HepG2 (cell line): ENCODE measurements at regions not wholly inside any gene's neighbourhood (a gene's known extent, or its start where the extent isn't known, plus 50 kb on each side); places are given as distances from the start of the nearest gene placed in this dataset.

Source experiments
- CTCF ChIP-seq: sonication (generic); formaldehyde crosslinking; IDR thresholded peaks from 2 replicates; pipeline ENCODE4 v1.5.0; 2020; ENCODE audit warnings: mild to moderate bottlenecking, missing genetic modification reagents, moderate library complexity
- ISL2 ChIP-seq: sonication (generic); formaldehyde crosslinking; IDR thresholded peaks from 2 replicates; pipeline ENCODE4 v1.5.0; 2020; ENCODE audit warnings: missing genetic modification reagents
- MXD4 ChIP-seq: IDR thresholded peaks from 2 replicates; pipeline ENCODE4 v1.6.1; 2016; ENCODE audit warnings: mild to moderate bottlenecking, missing biosample characterization, missing genetic modification reagents
- NFIC ChIP-seq: IDR thresholded peaks from 2 replicates; pipeline ENCODE4 v1.6.1; 2012; ENCODE audit warnings: mild to moderate bottlenecking, low read length, inconsistent platforms
- RXRA ChIP-seq: sonication (generic); formaldehyde crosslinking; IDR thresholded peaks from 2 replicates; pipeline ENCODE4 v1.5.1; 2020; ENCODE audit warnings: missing genetic modification reagents
- ZNF274 ChIP-seq: sonication (generic); formaldehyde crosslinking; IDR thresholded peaks from 2 replicates; pipeline ENCODE4 v1.5.1; 2020; ENCODE audit warnings: mild to moderate bottlenecking, missing genetic modification reagents
- ZNF570 ChIP-seq: sonication (generic); formaldehyde crosslinking; IDR thresholded peaks from 2 replicates; pipeline ENCODE4 v1.4.0; 2020; ENCODE audit warnings: mild to moderate bottlenecking, missing genetic modification reagents, borderline replicate concordance

GRCh38 chr7:49703337-49703736 is 70.1 kb upstream of the VWC2 start:
- TF ChIP-seq RXRA (CRISPR knock-in tag), result no peak
- TF ChIP-seq CTCF (CRISPR knock-in tag), result no peak
- TF ChIP-seq MXD4, result no peak
- no peak for TF ChIP-seq ZNF570 (CRISPR knock-in tag)
- no peak for TF ChIP-seq NFIC
- TF ChIP-seq ZNF274 (CRISPR knock-in tag), result no peak
- no peak for TF ChIP-seq ISL2 (CRISPR knock-in tag)
